AG09319 (cell line): ENCODE measurements at regions not wholly inside any gene's neighbourhood (a gene's known extent, or its start where the extent isn't known, plus 50 kb on each side); places are given as distances from the start of the nearest gene placed in this dataset.

Experiments used
- DNase-seq: peaks from one replicate; pipeline ENCODE4 v3.0.0-alpha.2; 2010; ENCODE audit warnings: low read depth; ENCODE audit errors: extremely low read depth
- TF ChIP-seq, protein P1 (sequence below): IDR thresholded peaks from 2 replicates; pipeline ENCODE4 v1.5.1; 2011; ENCODE audit warnings: low read depth, mild to moderate bottlenecking, inconsistent platforms, low read length, moderate library complexity

DNA sequence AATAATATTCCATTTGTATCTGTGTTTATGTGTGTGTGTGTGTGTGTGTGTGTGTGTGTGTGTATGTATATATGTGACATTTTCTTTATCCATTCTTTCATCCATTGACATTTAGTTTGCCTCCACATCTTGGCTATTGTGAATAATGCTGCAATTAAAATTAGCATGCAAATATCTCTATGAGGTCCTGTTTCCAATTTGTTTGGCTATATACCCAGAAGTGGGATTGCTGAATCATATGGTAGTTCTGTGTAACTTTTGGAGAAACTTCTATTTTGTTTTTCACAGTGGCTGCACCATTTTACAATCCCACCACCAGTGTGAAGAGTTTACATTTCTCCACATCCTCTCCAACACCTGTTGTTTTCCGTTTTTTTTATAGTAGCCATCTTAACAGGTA is 53.1 kb downstream of the CH25H start:
- TF ChIP-seq, protein P1, sequence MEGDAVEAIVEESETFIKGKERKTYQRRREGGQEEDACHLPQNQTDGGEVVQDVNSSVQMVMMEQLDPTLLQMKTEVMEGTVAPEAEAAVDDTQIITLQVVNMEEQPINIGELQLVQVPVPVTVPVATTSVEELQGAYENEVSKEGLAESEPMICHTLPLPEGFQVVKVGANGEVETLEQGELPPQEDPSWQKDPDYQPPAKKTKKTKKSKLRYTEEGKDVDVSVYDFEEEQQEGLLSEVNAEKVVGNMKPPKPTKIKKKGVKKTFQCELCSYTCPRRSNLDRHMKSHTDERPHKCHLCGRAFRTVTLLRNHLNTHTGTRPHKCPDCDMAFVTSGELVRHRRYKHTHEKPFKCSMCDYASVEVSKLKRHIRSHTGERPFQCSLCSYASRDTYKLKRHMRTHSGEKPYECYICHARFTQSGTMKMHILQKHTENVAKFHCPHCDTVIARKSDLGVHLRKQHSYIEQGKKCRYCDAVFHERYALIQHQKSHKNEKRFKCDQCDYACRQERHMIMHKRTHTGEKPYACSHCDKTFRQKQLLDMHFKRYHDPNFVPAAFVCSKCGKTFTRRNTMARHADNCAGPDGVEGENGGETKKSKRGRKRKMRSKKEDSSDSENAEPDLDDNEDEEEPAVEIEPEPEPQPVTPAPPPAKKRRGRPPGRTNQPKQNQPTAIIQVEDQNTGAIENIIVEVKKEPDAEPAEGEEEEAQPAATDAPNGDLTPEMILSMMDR: no peak
- DNase-seq: no peak

DNA sequence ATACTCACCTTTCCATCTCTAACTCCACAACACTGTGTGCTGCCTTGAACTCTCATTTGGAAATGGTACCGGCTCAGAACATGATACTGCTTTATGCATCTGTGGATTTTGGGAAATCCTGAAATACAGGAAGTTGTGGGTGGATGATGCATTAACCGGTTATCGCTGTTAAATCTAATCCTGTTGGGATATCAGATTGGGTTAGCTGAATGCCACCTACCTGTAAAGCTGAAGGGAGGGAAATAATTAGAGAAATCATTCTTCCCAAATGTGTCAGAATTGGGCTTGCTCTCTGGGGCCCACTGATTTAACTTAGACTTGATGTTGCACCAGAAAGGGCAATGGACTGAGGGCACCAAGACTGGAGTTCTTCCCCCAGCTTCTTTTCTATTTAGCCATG is 54.0 kb downstream of the CH25H start:
- TF ChIP-seq, protein P1: no peak
- no peak for DNase-seq

DNA sequence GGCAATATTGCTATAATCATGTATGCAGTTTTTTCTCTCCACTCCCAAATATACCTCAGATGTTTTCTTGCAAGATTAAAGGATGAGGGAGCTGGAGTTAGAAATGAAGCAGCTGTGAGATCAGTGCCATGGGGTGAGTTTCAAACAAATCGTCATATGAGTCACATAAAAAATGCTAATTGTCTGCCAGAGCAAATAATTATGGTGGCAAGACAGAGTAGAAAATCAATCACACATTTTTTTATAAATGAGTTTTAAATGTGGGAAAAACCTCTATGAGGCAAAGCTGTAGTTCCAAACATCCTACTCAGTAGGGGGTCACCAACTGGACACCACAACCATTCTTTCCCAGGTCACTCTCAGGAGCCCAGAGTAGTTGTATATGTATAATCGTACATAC is 55.3 kb downstream of the CH25H start:
- DNase-seq: no peak

DNA sequence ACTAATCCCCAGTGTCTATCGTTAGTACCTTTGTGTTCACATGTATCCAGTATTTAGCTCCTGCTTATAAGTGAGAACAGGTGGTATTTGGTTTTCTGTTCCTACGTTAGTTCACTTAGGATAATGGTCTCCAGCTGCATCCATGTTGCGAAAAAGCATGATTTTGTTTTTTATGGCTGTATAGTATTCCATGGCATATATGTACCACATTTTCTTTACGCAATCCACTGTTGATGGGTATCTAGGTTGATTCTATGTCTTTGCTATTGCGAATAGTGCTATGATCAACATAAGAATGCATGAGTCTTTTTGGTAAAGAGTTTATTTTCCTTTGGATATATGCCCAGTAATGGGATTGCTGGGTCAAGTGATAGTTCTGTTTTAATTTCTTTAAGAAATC is 59.1 kb downstream of the CH25H start:
- TF ChIP-seq, protein P1: no peak
- no peak for DNase-seq

More for the DNA sequence above, 55.3 kb downstream of the CH25H start:
- TF ChIP-seq, protein P1: no peak

DNA sequence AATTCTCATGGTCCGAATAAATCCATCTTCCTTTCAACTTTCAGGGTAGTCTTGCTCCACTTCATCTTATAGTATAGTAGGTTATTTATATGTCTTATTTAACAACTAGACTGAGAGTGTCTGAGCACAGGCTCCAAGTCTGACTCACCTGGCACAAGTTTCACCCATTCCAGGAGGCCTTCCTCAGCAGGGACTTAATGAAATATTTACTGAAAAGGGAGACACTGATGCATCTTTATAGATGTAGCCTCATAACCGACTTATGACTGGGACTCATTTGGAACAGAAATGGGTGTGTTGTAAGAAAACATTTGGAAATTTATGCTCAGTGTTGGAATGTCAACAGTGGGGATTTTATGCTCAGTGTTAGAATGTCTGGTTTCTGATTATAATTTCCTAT is 59.9 kb downstream of the CH25H start:
- DNase-seq: no peak
- TF ChIP-seq, protein P1: no peak

DNA sequence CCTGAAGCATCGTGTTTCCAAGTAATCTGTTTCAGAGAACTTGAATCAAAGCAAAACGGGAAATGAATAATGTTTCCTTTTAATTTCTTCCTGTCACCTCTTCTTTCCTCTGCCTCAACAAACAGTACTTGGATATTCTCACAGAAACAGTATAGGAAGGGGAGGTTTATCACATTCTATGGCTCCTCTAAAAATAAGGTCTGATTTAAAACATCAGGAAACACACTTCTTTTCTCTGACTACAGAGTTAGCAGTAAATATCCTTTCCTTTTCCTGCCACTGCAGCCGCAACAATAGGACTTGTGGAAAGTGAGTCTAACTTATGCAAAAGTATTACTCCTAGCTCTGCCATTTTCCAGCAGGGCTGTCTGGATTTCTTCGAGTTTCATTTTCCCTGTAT is 62.3 kb downstream of the CH25H start:
- DNase-seq: no peak
- TF ChIP-seq, protein P1: no peak

DNA sequence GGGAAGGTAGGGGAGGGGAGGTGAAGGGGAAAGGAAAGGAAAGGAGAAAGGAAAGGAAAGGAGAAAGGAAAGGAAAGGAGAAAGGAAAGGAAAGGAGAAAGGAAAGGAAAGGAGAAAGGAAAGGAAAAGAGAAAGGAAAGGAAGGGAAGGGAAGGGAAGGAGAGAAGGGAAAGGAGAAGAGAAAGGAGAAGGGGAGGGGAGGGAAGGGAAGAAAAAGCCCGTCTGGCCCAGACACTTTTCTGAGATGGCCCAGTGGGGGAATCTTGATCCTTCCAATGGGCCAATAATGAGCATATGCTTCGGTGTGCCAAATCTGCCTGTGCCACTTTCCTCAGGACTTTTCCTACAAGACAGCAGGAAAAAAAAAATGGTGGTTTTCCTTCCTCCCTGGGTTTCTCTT is 64.5 kb downstream of the CH25H start:
- DNase-seq: no peak
- TF ChIP-seq, protein P1: no peak
